Stomach (tissue), 4 donors: ENCODE measurements at regions not wholly inside any gene's neighbourhood (a gene's known extent, or its start where the extent isn't known, plus 50 kb on each side); places are given as distances from the start of the nearest gene placed in this dataset.
A peak's percentile ranks its signal among the peaks of the same experiment; 100 is the strongest.

Experiments
- EP300 ChIP-seq: sonication (generic); formaldehyde crosslinking; IDR thresholded peaks from one replicate; pipeline ENCODE4 v1.6.1; 2017; ENCODE audit warnings: antibody characterized with exemption
- POLR2A ChIP-seq, 4 donors: fragments of 450-650 bp; IDR thresholded peaks; one replicate each; pipeline ENCODE4 v1.6.1; 2016; ENCODE audit warnings: antibody characterized with exemption in 4 of 4, control low read depth in 2 of 4, mild to moderate bottlenecking in 1 of 4, moderate library complexity in 1 of 4
- POLR2AphosphoS5 ChIP-seq, 3 donors: sonication (generic); formaldehyde crosslinking; IDR thresholded peaks; one replicate each; pipeline ENCODE4 v1.6.1; 2016; ENCODE audit warnings: antibody characterized with exemption in 3 of 3
- TF ChIP-seq, protein P1 (sequence below), 7 experiments: fragments of 450-650 bp in 4 of 7; fragments of 200-600 bp in 3 of 7; sonication (generic) in 3 of 7; IDR thresholded peaks; one replicate each; pipeline ENCODE4 v1.5.1; 2016 to 2019; ENCODE audit warnings: antibody characterized with exemption in 7 of 7, control low read depth in 2 of 7, mild to moderate bottlenecking in 1 of 7

GRCh38 chr2:234880551-234881211 is 71.1 kb upstream of the SH3BP4 start:
- TF ChIP-seq POLR2AphosphoS5 (IDR thresholded peaks at IDR 0.05) (peak in 1 of 3 donors; percentile 54), POLR2A (IDR thresholded peaks at IDR 0.05) (no peak), EP300 (no peak)
- TF ChIP-seq, protein P1, sequence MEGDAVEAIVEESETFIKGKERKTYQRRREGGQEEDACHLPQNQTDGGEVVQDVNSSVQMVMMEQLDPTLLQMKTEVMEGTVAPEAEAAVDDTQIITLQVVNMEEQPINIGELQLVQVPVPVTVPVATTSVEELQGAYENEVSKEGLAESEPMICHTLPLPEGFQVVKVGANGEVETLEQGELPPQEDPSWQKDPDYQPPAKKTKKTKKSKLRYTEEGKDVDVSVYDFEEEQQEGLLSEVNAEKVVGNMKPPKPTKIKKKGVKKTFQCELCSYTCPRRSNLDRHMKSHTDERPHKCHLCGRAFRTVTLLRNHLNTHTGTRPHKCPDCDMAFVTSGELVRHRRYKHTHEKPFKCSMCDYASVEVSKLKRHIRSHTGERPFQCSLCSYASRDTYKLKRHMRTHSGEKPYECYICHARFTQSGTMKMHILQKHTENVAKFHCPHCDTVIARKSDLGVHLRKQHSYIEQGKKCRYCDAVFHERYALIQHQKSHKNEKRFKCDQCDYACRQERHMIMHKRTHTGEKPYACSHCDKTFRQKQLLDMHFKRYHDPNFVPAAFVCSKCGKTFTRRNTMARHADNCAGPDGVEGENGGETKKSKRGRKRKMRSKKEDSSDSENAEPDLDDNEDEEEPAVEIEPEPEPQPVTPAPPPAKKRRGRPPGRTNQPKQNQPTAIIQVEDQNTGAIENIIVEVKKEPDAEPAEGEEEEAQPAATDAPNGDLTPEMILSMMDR (IDR thresholded peaks at IDR 0.05), result no peak
